Choroid plexus epithelial cell (primary cell): ENCODE measurements at regions not wholly inside any gene's neighbourhood (a gene's known extent, or its start where the extent isn't known, plus 50 kb on each side); places are given as distances from the start of the nearest gene placed in this dataset.

Source experiments
- DNase-seq: peaks from one replicate; pipeline ENCODE4 v3.0.0-alpha.2; 2010; ENCODE audit warnings: low read depth
- H3K4me3 ChIP-seq: 2 replicates; pipeline ENCODE4 v1.5.1; 2011; ENCODE audit warnings: low read depth, mild to moderate bottlenecking, control low read depth, low read length, moderate library complexity
- TF ChIP-seq, protein P1 (sequence below): conservative IDR thresholded peaks from 2 replicates; pipeline ENCODE4 v1.5.1; 2011; ENCODE audit warnings: low read depth, mild to moderate bottlenecking, control low read depth, inconsistent platforms, low read length, moderate library complexity

DNA sequence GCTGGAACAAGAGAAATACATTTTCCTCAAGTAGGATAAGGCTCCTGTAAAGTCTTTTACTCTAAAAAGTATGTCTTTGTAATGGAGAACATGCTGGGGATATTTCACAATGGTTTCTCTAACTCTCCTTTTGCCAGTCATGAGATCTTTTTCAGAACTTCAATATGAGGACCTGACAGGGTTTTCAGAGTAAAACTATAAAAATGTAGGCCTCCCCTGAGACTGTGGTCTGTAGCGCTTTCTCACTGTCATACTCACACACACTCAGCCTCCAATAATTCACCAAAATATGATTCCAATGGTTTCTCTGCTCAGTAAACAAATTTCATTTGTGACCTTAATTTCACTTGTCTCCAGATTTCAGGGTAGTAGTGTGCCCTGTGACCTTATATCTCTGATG lies 440.1 kb upstream of the PTBP2 start:
- no peak overlapping the region for H3K4me3 ChIP-seq
- TF ChIP-seq, protein P1, sequence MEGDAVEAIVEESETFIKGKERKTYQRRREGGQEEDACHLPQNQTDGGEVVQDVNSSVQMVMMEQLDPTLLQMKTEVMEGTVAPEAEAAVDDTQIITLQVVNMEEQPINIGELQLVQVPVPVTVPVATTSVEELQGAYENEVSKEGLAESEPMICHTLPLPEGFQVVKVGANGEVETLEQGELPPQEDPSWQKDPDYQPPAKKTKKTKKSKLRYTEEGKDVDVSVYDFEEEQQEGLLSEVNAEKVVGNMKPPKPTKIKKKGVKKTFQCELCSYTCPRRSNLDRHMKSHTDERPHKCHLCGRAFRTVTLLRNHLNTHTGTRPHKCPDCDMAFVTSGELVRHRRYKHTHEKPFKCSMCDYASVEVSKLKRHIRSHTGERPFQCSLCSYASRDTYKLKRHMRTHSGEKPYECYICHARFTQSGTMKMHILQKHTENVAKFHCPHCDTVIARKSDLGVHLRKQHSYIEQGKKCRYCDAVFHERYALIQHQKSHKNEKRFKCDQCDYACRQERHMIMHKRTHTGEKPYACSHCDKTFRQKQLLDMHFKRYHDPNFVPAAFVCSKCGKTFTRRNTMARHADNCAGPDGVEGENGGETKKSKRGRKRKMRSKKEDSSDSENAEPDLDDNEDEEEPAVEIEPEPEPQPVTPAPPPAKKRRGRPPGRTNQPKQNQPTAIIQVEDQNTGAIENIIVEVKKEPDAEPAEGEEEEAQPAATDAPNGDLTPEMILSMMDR, result no peak
- peak; percentile 36 for DNase-seq

DNA sequence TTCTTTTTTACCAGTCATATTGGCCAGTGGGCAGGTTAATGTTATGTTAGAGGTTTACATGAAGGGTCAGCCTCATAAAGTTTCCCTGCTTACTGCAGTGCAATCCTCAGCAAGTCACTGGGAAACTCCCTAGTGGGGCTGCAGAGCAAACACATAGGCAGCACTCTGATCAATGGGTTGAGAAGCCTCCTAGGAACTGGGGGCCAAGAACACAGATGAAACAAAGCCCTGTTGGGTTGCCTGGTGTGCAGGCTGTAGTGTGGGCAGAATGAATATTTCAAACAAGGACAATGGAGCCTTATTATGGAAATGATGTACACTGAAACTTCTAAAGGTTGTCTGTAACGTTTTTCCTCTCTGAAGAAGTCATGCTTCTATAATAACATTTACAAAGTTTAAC lies 431.6 kb upstream of the PTBP2 start:
- TF ChIP-seq, protein P1, result no peak
- no peak overlapping the region for H3K4me3 ChIP-seq
- no peak for DNase-seq

DNA sequence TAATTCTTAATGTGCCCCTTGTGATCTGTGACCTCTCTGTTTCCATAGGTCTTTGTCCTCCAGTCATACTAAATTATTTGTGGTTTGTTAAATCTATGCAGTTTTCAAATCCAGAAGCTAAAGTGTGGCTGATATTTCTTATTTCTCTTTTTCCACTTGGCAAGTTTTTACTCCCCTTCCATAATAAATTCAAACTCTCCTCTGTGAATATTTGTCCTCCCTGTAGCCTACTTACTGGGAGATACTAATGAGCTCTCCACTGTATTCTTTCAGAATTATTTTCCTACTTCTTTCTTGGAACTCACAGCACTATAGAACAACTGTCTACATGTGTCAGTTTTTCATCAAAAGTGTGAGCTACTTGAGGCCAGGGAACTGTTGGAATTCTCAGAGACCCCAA lies 430.8 kb upstream of the PTBP2 start:
- no peak overlapping the region for H3K4me3 ChIP-seq
- TF ChIP-seq, protein P1, result no peak
- DNase-seq, result no peak

DNA sequence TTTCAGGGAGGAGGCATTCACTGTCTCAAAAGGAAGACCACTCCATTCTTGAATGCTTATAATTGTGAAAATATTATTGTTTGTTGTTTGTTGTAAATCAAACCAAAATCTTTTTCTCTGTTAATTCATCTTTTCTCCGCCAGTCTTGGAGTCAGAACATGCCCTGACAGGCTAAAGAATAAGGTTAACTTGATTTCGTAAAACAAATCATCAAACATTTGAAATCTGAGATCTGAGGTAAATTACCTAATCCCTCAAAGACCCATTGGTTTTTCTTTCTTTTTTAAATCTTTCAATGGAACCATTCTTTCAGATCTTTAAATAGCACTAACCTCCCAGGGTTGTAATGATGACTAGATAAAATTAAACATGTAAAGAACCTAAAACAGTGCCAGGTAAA lies 430.1 kb upstream of the PTBP2 start:
- H3K4me3 ChIP-seq, result no peak overlapping the region
- TF ChIP-seq, protein P1, result no peak
- no peak for DNase-seq

DNA sequence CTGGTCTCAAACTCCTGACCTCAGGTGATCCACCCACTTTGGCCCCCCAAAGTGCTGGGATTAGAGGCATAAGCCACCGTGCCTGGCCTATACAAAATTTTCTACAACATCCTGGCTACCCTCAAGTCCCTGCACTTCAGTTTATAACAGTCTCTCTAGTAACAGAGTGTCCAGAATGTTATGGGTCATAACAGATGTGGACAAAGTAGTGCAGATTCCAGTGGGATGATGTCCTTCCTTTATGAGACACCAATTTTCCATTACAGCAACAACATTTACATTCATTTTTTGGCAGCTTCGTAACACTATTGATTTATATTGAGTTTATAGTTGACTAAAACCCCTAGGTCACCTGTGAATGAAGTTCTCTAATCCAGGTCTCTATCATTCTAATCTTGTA lies 429.4 kb upstream of the PTBP2 start:
- H3K4me3 ChIP-seq, result no peak overlapping the region
- TF ChIP-seq, protein P1, result no peak

DNA sequence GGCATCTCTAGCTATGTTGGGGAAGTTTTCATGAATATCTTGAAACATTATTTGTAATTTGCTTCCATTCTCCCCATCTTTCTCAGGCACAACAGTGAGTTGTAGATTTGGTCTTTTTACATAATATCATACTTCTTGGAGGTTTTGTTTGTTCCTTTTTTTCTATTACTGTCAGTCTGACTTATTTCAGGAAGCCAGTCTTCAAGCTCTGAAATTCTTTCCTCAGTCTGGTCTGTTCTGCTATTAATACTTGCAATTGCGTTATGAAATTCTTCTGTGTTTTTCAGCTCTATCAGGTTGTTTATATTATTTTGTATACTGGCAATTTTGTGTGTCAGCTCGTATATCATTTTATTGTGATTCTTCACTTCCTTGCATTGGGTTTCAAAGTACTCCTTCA lies 424.6 kb upstream of the PTBP2 start:
- TF ChIP-seq, protein P1, result no peak
- H3K4me3 ChIP-seq, result no peak overlapping the region
- no peak for DNase-seq

More for the DNA sequence above, 429.4 kb upstream of the PTBP2 start:
- no peak for DNase-seq

DNA sequence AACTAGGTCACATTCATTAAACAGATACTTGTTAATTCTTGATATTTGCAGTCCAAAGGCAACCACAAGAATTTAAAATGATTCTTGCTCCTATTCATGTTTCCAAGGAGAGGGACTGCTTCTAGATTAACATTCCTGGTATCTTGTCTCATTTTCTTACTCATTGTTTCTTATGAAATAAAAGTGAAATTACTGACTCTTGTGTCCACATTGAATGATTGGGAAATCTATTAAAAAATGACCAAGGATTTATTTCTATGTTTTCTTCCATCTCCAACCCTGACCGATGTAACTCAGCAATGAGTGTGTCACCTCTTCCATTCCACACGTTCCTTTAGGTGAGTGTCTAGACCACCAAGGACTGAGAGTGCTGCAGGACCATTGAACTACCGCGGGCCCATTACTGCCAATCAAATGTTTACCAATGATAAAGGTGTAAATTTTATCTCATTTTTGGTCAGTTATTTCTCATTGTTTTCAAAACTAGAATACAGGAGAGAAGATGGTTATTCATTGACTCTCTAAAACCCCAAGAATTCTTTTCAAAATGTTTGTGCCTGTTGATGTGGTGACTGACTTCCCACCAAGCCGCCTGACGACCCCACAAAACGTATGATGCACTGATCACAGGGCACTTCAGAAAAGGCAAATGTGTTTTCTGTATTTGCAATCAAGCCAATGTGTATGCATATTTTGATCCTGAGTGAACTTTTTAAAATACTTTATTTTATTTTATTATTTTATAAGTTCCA lies 414.6 kb upstream of the PTBP2 start:
- H3K4me3 ChIP-seq, result no peak overlapping the region
- DNase-seq, result peak; percentile 69
- TF ChIP-seq, protein P1, result no peak
